NCI-H2029 treated with DMSO at 0.1 percent for 48 hours (cell line): ENCODE measurements at regions not wholly inside any gene's neighbourhood (a gene's known extent, or its start where the extent isn't known, plus 50 kb on each side); places are given as distances from the start of the nearest gene placed in this dataset.
"Not testable (repeated sequence)": the region's sequence is repeated elsewhere in the genome, so short reads cannot be mapped to it uniquely, and the experiment has no call there.

Source experiments
- DNase-seq: peaks from one replicate; lab custom pipeline; 2025; lab: John Stamatoyannopoulos, UW

DNA sequence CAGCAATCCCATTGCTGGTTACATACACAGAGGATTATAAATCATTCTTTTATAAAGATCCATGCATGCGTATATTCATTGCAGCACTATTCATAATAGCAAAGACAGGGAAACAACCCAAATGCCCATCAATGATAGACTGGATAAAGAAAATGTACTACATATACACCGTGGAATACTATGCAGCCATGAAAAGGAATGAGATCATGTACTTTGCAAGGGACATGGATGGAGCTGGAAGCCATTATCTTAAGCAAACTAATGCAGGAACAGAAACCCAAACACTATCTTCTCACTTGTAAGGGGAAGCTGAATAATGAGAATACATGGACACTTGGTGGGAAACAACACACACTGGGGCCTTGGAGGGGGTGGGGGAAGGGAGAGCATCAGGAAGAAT is 529.7 kb downstream of the TBC1D32 start:
- no peak for DNase-seq

DNA sequence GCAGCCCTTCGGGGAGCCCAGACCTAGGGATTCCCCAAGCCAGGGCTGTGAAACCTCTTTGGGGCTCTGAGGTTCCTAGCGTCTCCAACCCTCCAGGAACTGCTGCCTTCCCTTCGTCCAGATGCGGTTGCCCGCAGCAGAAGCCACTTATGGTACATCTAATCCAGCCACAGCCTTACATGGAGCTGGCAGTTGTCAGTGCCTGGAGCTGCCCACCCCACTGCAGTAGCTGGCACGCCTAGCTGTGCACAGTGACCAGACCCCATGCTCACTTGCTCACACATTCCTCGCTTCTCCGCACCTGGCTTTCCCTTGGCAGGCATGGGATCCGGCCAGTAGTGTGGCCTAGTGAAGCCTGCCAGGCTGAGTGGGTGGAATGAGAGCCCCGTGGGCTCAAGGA is 547.6 kb downstream of the TBC1D32 start:
- DNase-seq, result no peak

DNA sequence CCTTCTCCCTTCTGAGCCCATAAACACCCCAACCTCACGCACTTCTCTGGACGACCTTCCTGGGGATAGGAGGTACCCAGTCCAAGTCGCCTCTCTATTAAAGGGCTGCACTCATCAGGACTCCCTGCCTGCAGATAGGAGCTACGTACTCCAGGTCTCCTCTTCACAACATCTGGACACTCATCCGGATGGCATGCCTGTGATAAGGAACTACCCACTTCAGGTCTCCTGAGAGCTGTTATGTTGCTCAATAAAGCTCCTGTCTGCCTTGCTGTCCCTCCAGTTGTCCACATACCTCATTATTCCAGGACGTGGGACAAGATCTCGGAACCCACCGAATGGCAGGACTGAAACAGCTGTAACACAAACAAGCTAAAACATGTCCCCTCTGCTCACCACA is 548.0 kb downstream of the TBC1D32 start:
- no peak for DNase-seq

- no peak for DNase-seq
These were observed 548.7 kb downstream of the TBC1D32 start for GRCh38 chr6:120785459-120786086.

DNA sequence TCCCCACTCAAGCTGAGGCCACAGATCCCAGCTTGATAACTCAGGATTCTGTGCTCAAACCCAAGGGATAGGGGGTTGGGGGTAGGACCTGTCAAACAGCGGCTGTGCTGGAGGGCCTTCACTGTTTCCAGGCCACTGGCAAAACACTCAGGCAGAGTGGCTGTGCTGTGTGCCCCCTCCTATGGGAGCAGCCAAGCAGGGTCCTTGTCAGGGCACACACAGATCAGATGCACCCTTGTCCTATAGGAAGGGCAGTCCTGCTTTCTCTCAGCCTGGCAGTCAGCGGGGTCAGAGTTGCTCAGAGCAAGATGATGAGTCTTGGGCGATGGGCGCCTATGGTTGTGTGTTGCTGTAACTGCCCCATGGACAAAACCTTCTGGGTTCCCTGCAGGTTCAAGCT is 554.8 kb downstream of the TBC1D32 start:
- DNase-seq, result no peak

DNA sequence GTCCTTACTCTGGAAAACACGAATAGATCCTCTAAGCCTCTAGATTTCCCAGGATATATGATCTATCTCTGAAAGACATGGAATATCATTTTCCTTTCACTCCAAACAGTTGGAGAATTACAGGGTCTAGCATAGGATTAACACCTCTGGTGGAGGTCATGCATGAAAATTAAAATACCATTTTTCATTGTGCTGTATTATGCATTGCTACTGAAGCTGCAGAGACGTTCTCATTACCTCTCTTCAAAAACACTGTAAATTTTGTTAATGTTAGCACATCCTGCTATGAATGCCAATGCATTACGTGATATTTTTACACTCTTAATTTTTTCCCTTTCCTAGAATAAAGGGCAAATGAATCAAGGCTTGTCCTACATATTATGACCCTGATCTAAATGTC is 558.6 kb downstream of the TBC1D32 start:
- DNase-seq, result no peak

DNA sequence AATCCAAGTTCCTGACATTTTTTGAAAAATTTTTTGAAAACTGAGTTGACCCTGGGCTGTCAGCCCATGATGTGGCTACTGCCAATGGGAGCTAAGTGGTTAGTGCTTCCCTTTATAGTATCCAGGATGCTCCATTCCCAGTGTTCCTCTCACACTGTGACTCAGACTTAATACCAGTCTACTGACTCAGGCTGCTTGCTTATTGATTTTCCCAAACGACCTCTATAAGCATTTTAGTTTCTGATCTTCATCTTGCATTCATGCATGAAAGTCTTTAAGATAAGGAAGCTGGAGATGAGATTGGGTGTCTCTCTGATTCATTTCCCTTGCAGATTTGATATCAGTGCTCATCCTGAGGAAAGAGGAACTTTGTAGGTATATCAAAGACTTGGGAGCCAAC is 560.0 kb downstream of the TBC1D32 start:
- no peak for DNase-seq

GRCh38 chr6:120771019-120771418 is 563.3 kb downstream of the TBC1D32 start:
- no peak for DNase-seq

- DNase-seq, result no peak
These were observed 570.0 kb downstream of the TBC1D32 start for GRCh38 chr6:120764312-120764711.

- no peak for DNase-seq
These were observed 574.7 kb downstream of the TBC1D32 start for GRCh38 chr6:120759570-120759969.

GRCh38 chr6:120748574-120748973 is 585.7 kb downstream of the TBC1D32 start:
- DNase-seq, result not testable (repeated sequence)

DNA sequence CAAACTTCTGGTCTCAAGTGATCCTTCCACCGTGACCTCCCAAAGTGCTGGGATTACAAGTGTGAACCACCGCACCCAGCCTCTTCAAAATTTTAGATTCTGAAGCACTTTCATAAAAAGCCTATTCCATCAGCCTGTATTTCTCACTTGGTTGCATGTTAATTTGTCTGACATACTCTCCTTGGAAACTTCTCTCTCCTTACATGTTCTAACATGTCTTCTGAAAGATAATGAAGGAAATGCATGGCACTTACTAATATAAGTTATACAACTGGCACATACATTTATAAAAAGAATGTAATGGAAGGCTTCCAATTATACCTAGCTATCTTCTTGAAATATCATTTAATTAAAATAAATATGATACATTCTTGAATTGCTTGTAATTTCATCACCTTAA is 597.5 kb downstream of the TBC1D32 start:
- DNase-seq, result no peak

- no peak for DNase-seq
These were observed 598.6 kb downstream of the TBC1D32 start for GRCh38 chr6:120735641-120736040.

GRCh38 chr6:120711255-120711654 is 623.0 kb downstream of the TBC1D32 start:
- no peak for DNase-seq

- no peak for DNase-seq
These were observed 634.3 kb downstream of the TBC1D32 start for GRCh38 chr6:120700001-120700400.

GRCh38 chr6:120686492-120686891 is 647.8 kb downstream of the TBC1D32 start:
- no peak for DNase-seq

- no peak for DNase-seq
These were observed 652.1 kb downstream of the TBC1D32 start for GRCh38 chr6:120682145-120682544.

- DNase-seq, result no peak
These were observed 653.1 kb downstream of the TBC1D32 start for GRCh38 chr6:120681204-120681603.

GRCh38 chr6:120675886-120676285 is 658.4 kb downstream of the TBC1D32 start:
- no peak for DNase-seq

GRCh38 chr6:120671519-120671918 is 662.8 kb downstream of the TBC1D32 start:
- no peak for DNase-seq

GRCh38 chr6:120652506-120652905 is 681.8 kb downstream of the TBC1D32 start:
- no peak for DNase-seq

GRCh38 chr6:120648713-120649112 is 685.6 kb downstream of the TBC1D32 start:
- no peak for DNase-seq

GRCh38 chr6:120646101-120646500 is 688.2 kb downstream of the TBC1D32 start:
- no peak for DNase-seq

DNA sequence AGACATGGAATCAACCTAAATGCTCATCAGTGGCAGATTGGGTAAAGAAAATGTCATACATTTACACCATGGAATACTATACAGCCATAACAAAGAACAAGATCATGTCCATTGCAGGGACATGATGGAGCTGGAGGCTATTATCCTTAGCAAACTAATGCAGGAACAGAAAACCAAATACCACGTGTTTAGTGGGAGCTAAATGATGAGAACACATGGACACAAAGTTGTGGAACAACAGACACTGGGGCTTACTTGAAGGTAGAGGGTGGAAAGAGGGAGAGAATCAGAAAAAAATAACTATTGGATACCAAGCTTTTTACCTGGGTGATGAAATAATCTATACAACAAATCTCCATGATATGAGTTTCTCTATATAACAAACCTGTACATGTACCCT is 701.3 kb downstream of the TBC1D32 start:
- no peak for DNase-seq

DNA sequence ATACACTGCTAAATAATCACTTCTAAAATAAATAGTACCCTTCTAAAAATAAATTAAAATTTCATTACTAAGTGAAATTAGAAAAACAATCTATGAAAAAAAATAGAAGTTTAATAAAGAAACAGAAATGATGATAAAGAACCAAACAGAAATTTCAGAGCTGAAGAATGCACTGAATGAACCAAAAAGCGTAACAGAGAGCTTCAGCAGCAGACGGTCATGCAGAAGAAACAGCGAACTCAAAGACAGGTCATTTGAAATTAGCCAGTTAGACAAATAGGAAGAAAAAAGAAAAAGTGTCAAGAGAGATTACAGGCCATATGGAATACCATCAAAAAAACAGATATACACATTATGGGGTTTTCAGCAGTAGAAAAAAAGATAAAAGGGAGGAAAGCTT is 706.7 kb downstream of the TBC1D32 start:
- no peak for DNase-seq
